Naive thymus-derived CD8-positive, alpha-beta T cell (primary cell): ENCODE measurements at regions not wholly inside any gene's neighbourhood (a gene's known extent, or its start where the extent isn't known, plus 50 kb on each side); places are given as distances from the start of the nearest gene placed in this dataset.

Experiments
- ATAC-seq, 2 donors: fragments of 150-1000 bp; cut with Tn5 transposase in 1 of 2; sonication (Bioruptor Pico), chemical (Tn5 transposase) in 1 of 2; 1 replicate in 1 of 2; 2 replicates in 1 of 2; pipeline ENCODE4 v1.10.0; 2021; ENCODE audit warnings: mild to moderate bottlenecking in 2 of 2, moderate library complexity in 2 of 2
- POLR2A ChIA-PET: fragments of 350-600 bp; sonication (Branson Sonifier 250); formaldehyde crosslinking; loops from one replicate; lab custom pipeline; 2021; ENCODE audit warnings: antibody characterized with exemption; lab: Charles Lee
- DNase-seq, 10 donors: peaks; one replicate each; pipeline versions ENCODE4 v3.0.0 to v3.0.0-alpha.2; 2020 to 2022
- H3K27ac Mint-ChIP-seq, 10 donors: one replicate each; pipeline ENCODE4 v1.8.0; 2020 to 2022; ENCODE audit warnings: mild to moderate bottlenecking in 10 of 10, mixed read lengths in 10 of 10, moderate library complexity in 4 of 10, inconsistent platforms in 1 of 10
- H3K27me3 Mint-ChIP-seq, 5 donors: one replicate each; pipeline ENCODE4 v1.8.0; 2021 to 2022; ENCODE audit warnings: mixed read lengths in 5 of 5
- H3K36me3 Mint-ChIP-seq, 3 donors: one replicate each; pipeline ENCODE4 v1.8.0; 2020 to 2022; ENCODE audit warnings: mixed read lengths in 3 of 3, mild to moderate bottlenecking in 2 of 3, inconsistent platforms in 1 of 3
- H3K4me1 Mint-ChIP-seq, 4 donors: one replicate each; pipeline ENCODE4 v1.8.0; 2021 to 2022; ENCODE audit warnings: mixed read lengths in 4 of 4
- H3K4me3 Mint-ChIP-seq, 10 donors: one replicate each; pipeline ENCODE4 v1.8.0; 2020 to 2022; ENCODE audit warnings: mild to moderate bottlenecking in 10 of 10, mixed read lengths in 10 of 10, moderate library complexity in 6 of 10, inconsistent platforms in 1 of 10
- H3K9me3 Mint-ChIP-seq, 9 donors: one replicate each; pipeline ENCODE4 v1.8.0; 2020 to 2022; ENCODE audit warnings: mixed read lengths in 9 of 9, mild to moderate bottlenecking in 3 of 9, inconsistent platforms in 1 of 9, moderate library complexity in 1 of 9

- Mint-ChIP-seq H3K9me3 (peaks cover 0 to 3% (median 0%) of the 10 kb centered on the region in 9 donors), H3K27ac (no peak overlapping the region), H3K4me1 (no peaks in the 10 kb centered on the region), H3K27me3 (peaks cover 0 to 5% (median 3%) of the 10 kb centered on the region in 5 donors), H3K4me3 (no peak overlapping the region), H3K36me3 (no peaks in the 10 kb centered on the region)
- no peak for ATAC-seq
- no peak for DNase-seq
- POLR2A ChIA-PET, result no interaction called here
Measured at GRCh38 chr11:111001986-111002611, 243.4 kb upstream of the POU2AF2 start.

- Mint-ChIP-seq H3K27ac (no peak overlapping the region), H3K4me1 (no peaks in the 10 kb centered on the region), H3K27me3 (peaks cover 0 to 4% (median 3%) of the 10 kb centered on the region in 5 donors), H3K4me3 (no peak overlapping the region), H3K36me3 (no peaks in the 10 kb centered on the region), H3K9me3 (peaks cover 0 to 3% (median 0%) of the 10 kb centered on the region in 9 donors)
- DNase-seq, result no peak
- POLR2A ChIA-PET, result no interaction called here
- ATAC-seq, result no peak
Measured at GRCh38 chr11:111001081-111001430, 244.5 kb upstream of the POU2AF2 start.

DNA sequence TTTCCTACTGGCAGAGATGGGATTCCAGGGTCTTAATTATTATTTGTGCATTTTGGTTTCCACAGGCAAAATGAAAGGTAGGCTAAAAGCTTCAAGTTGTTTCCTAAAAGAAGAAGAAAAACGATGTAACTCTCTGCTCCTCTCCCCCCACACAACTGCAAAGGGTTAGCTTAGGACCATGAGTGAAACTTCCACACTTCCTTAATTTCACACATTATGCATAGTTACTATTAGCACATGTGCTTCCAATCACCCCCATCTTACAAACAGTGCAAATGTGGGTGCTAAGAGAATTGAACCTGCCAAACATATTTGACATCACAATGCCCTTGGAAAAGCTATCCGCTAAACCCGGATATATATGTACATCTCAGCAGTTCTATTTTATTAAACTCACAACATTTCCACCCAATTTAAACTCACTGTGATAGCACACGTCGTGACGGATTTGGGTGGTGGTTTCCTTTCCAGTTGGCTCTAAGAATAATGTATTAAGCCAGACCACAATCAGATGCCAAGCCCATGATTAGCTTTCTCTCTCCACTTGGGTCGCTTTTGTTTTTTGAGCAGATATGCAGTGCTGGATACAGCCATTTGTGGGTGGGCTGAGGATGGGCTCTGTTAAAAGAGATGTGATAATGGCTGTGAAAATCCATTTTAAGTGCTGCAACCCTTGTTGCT, 245.0 kb upstream of the POU2AF2 start:
- POLR2A ChIA-PET, result no interaction called here
- H3K4me1 Mint-ChIP-seq, result no peaks in the 10 kb centered on the region
- H3K9me3 Mint-ChIP-seq, result peaks cover 0 to 3% (median 0%) of the 10 kb centered on the region in 9 donors
- ATAC-seq (no peak), DNase-seq (no peak)
- no peak overlapping the region for H3K4me3 Mint-ChIP-seq
- no peak overlapping the region for H3K27ac Mint-ChIP-seq
- no peaks in the 10 kb centered on the region for H3K36me3 Mint-ChIP-seq
- peaks cover 0 to 4% (median 3%) of the 10 kb centered on the region in 5 donors for H3K27me3 Mint-ChIP-seq

DNA sequence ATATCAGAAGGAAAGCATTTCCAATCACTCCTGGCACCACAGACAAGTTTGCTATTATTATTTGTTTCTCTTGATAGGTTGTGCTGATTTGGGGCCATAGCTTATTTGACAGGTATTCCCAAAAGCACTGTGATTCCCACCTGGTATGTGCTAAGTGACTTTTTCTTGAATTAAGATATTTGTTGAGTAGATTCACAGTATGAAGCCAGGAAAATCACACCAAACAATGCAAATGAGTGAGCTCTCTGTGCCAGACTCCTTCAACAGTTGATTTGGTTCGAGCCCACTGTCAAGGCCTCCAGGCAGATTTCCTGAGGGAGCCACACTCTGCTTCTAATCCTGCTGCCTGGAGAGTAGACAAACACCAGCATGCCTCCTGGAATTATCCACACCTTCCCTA, 253.0 kb upstream of the POU2AF2 start:
- no peak overlapping the region for H3K4me3 Mint-ChIP-seq
- no peaks in the 10 kb centered on the region for H3K9me3 Mint-ChIP-seq
- H3K36me3 Mint-ChIP-seq, result no peaks in the 10 kb centered on the region
- H3K27ac Mint-ChIP-seq, result no peak overlapping the region
- H3K4me1 Mint-ChIP-seq, result no peaks in the 10 kb centered on the region
- H3K27me3 Mint-ChIP-seq, result peaks cover 0 to 7% (median 0%) of the 10 kb centered on the region in 5 donors
- DNase-seq, result no peak
- no peak for ATAC-seq
- POLR2A ChIA-PET, result no interaction called here

GRCh38 chr11:110991661-110992355, 253.7 kb upstream of the POU2AF2 start:
- Mint-ChIP-seq H3K27me3 (peaks cover 0 to 7% (median 0%) of the 10 kb centered on the region in 5 donors), H3K4me3 (no peak overlapping the region), H3K36me3 (no peaks in the 10 kb centered on the region), H3K9me3 (no peaks in the 10 kb centered on the region), H3K4me1 (no peaks in the 10 kb centered on the region), H3K27ac (no peak overlapping the region)
- POLR2A ChIA-PET, result no interaction called here
- DNase-seq (no peak), ATAC-seq (no peak)

DNA sequence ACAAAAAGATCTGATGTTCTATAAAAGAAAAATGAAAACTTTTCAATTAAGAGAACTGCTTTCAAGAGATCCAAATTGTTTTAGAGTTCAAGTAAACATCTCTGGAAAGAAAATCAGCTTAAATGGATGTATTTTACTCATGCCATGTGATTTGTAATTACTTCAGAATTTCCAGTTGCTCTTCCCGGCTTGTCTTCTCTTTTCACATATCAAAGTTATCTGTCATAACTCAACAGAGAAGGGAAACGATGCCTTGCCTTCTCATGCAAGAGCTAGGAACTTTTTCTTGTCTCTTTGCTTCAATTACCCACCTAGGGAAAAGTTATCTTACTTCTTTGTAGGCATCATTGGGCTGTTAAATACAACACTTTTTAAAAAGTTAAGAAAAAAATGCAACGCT, 255.2 kb upstream of the POU2AF2 start:
- DNase-seq (no peak), ATAC-seq (no peak)
- Mint-ChIP-seq H3K9me3 (no peaks in the 10 kb centered on the region), H3K4me3 (no peak overlapping the region), H3K27me3 (peaks cover 0 to 7% (median 0%) of the 10 kb centered on the region in 5 donors), H3K4me1 (no peaks in the 10 kb centered on the region), H3K36me3 (no peaks in the 10 kb centered on the region), H3K27ac (no peak overlapping the region)
- POLR2A ChIA-PET, result no interaction called here

- H3K4me1 Mint-ChIP-seq, result no peaks in the 10 kb centered on the region
- H3K36me3 Mint-ChIP-seq, result no peaks in the 10 kb centered on the region
- H3K9me3 Mint-ChIP-seq, result no peaks in the 10 kb centered on the region
- no peak overlapping the region for H3K27ac Mint-ChIP-seq
- no peak for DNase-seq
- H3K4me3 Mint-ChIP-seq, result no peak overlapping the region
- POLR2A ChIA-PET, result no interaction called here
- no peak for ATAC-seq
- H3K27me3 Mint-ChIP-seq, result peaks cover 0 to 7% (median 0%) of the 10 kb centered on the region in 5 donors
Measured at GRCh38 chr11:110989428-110990133, 255.9 kb upstream of the POU2AF2 start.

GRCh38 chr11:110988671-110989070, 256.9 kb upstream of the POU2AF2 start:
- no peaks in the 10 kb centered on the region for H3K9me3 Mint-ChIP-seq
- H3K27me3 Mint-ChIP-seq, result peaks cover 0 to 7% (median 0%) of the 10 kb centered on the region in 5 donors
- H3K4me1 Mint-ChIP-seq, result no peaks in the 10 kb centered on the region
- no peak overlapping the region for H3K4me3 Mint-ChIP-seq
- no peaks in the 10 kb centered on the region for H3K36me3 Mint-ChIP-seq
- no peak overlapping the region for H3K27ac Mint-ChIP-seq
- DNase-seq (no peak), ATAC-seq (no peak)
- POLR2A ChIA-PET, result no interaction called here

DNA sequence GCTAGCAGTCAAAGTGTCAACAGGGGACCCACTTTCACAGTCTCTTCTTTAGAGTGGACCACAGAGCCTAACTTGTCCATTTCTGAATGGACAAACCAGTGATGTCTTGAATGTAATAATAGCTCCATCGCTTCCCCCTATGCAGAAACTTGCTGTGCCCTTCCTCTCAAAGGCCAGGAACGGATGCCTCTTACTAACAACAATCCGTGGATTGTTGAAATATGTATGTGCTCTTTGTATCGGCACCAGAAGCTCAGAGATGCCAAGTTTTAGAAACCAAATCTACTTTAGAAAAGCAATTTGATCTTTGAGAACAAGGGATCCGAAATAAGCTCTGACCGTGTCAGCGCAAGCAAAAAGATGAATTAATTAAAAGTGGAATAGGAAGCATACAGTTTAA, 259.5 kb upstream of the POU2AF2 start:
- POLR2A ChIA-PET, result no interaction called here
- H3K4me3 Mint-ChIP-seq, result no peak overlapping the region
- no peaks in the 10 kb centered on the region for H3K36me3 Mint-ChIP-seq
- H3K4me1 Mint-ChIP-seq, result no peaks in the 10 kb centered on the region
- H3K9me3 Mint-ChIP-seq, result no peaks in the 10 kb centered on the region
- DNase-seq, result no peak
- peaks cover 0 to 4% (median 0%) of the 10 kb centered on the region in 5 donors for H3K27me3 Mint-ChIP-seq
- no peak for ATAC-seq
- H3K27ac Mint-ChIP-seq, result peak overlapping the region in 1 of 10 donors; percentile 19

- POLR2A ChIA-PET, result no interaction called here
- peak overlapping the region in 1 of 10 donors; percentile 19 for H3K27ac Mint-ChIP-seq
- no peak for ATAC-seq
- H3K36me3 Mint-ChIP-seq, result no peaks in the 10 kb centered on the region
- no peak for DNase-seq
- peaks cover 0 to 4% (median 0%) of the 10 kb centered on the region in 5 donors for H3K27me3 Mint-ChIP-seq
- no peak overlapping the region for H3K4me3 Mint-ChIP-seq
- no peaks in the 10 kb centered on the region for H3K4me1 Mint-ChIP-seq
- no peaks in the 10 kb centered on the region for H3K9me3 Mint-ChIP-seq
Measured at GRCh38 chr11:110985547-110985946, 260.0 kb upstream of the POU2AF2 start.

DNA sequence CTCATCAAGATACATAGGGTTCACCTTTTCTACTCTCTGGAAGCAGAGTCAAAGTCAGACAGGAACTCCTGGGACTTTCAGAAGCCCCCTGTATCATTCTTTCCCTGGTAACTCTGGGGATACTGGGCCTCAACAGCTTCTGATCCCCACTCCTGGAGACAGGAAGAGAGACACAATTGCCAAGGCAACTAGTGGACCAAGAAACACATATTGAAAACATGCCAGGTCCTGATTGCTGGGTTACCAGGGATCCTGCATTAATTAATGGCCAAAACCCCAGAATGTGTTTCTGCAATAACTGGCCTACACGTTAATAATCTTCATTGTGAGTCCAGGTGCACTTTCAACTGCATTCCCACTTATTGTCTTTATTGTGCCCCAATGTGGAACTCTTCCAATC, 260.8 kb upstream of the POU2AF2 start:
- no peak overlapping the region for H3K27ac Mint-ChIP-seq
- H3K36me3 Mint-ChIP-seq, result peaks cover 0 to under 1% (median 0%) of the 10 kb centered on the region in 3 donors
- ATAC-seq (no peak), DNase-seq (no peak)
- no peak overlapping the region for H3K4me3 Mint-ChIP-seq
- POLR2A ChIA-PET, result no interaction called here
- no peaks in the 10 kb centered on the region for H3K4me1 Mint-ChIP-seq
- H3K9me3 Mint-ChIP-seq, result peaks cover 0 to 5% (median 0%) of the 10 kb centered on the region in 9 donors
- peaks cover 0 to 4% (median 0%) of the 10 kb centered on the region in 5 donors for H3K27me3 Mint-ChIP-seq

DNA sequence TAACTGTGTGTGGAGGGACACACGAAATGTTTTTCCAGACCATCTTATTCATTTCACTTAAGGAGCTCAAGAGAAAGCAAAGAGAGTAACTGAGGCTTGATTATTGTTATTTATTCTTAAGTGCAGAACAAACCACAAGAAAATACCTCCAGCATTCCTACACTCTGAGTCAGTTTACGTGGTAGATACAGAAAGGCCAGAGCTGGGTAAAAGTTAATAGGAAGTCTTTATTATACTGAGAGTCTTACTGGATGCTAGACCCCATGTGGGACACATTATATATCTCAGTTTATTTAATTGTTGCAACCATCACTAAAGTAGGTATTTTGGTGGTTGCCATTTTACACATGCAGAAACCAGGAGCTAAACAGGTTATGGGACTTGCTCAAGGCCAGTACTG, 261.4 kb upstream of the POU2AF2 start:
- Mint-ChIP-seq H3K4me3 (no peak overlapping the region), H3K36me3 (peaks cover 0 to 6% (median 0%) of the 10 kb centered on the region in 3 donors), H3K4me1 (no peaks in the 10 kb centered on the region), H3K27ac (no peak overlapping the region), H3K9me3 (peaks cover 0 to 10% (median 5%) of the 10 kb centered on the region in 9 donors), H3K27me3 (peaks cover 0 to 4% (median 1%) of the 10 kb centered on the region in 5 donors)
- POLR2A ChIA-PET, result no interaction called here
- ATAC-seq, result no peak
- DNase-seq, result no peak

DNA sequence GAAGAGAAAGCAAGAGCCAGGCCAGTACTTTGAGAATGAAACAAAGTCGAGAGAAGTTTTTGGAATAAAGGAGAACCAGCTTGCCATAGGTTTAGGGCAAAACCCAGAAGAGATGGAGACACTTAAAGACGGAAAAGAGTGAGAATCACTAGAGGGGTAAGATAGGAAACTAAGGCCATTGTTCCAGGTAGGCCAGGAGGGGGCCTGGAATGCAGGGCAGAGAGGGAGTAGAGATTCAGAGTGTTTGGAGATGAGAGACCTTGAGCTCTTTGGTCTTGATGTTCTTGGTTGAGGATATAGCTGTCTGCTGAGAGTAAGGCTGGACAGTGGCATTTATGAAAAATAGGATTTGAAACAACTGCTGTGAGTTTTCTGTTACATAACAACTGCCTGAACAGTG, 263.3 kb upstream of the POU2AF2 start:
- Mint-ChIP-seq H3K4me3 (no peak overlapping the region), H3K4me1 (no peaks in the 10 kb centered on the region), H3K27ac (no peak overlapping the region), H3K27me3 (peaks cover 0 to 4% (median 1%) of the 10 kb centered on the region in 5 donors), H3K9me3 (peaks cover 0 to 15% (median 5%) of the 10 kb centered on the region in 9 donors), H3K36me3 (peaks cover 0 to 6% (median 0%) of the 10 kb centered on the region in 3 donors)
- POLR2A ChIA-PET, result no interaction called here
- ATAC-seq (no peak), DNase-seq (no peak)
